ENCODE measurements at regions not wholly inside any gene's neighbourhood (a gene's known extent, or its start where the extent isn't known, plus 50 kb on each side); places are given as distances from the start of the nearest gene placed in this dataset.

DNA sequence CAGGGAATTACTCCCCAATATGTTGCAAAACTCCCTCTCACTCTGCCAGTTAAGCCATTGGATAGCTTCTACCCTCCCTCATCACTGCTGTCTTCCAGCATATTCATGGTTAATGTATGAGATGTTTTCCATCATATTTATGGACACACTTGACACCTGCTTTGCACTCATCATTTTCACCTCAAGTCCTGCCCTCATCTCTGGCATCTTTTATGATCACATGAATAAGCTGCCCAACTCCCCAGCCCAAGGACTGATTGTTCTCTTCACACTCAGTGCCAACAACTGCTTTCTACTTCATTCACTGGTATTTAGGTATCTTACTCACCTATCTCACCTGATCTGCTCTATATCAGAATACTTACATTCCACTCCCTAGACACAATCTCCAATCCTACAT lies 131.1 kb upstream of the TTC29 start:
- TF ChIP-seq, protein P1, sequence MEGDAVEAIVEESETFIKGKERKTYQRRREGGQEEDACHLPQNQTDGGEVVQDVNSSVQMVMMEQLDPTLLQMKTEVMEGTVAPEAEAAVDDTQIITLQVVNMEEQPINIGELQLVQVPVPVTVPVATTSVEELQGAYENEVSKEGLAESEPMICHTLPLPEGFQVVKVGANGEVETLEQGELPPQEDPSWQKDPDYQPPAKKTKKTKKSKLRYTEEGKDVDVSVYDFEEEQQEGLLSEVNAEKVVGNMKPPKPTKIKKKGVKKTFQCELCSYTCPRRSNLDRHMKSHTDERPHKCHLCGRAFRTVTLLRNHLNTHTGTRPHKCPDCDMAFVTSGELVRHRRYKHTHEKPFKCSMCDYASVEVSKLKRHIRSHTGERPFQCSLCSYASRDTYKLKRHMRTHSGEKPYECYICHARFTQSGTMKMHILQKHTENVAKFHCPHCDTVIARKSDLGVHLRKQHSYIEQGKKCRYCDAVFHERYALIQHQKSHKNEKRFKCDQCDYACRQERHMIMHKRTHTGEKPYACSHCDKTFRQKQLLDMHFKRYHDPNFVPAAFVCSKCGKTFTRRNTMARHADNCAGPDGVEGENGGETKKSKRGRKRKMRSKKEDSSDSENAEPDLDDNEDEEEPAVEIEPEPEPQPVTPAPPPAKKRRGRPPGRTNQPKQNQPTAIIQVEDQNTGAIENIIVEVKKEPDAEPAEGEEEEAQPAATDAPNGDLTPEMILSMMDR (conservative IDR thresholded peaks at IDR 0.05; ENCODE audit: low read depth, low read length), result no peak
- DNase-seq (ENCODE audit: low read depth), result no peak
- H3K4me3 ChIP-seq (ENCODE audit: low read depth, low read length), result no peak overlapping the region

DNA sequence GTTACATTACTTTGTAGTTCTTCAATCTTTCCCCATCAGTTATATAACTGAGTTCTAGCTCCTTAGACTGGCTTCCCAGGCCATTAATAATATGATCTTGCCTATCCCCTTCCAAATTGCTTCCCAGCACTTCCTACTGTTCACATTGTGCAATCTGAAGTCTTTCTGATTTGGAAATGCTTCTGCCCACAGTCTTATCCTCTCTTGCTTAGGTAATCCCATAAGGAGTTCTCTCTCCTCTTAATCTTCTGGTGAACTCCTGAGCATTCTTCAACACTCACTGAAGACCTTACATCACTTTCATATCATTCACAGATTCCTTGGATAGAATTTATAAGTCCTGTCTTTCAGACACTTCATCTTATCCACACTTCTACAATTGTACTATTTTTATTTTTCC lies 132.7 kb upstream of the TTC29 start:
- TF ChIP-seq, protein P1 (conservative IDR thresholded peaks at IDR 0.05; ENCODE audit: low read depth, low read length), result no peak

DNA sequence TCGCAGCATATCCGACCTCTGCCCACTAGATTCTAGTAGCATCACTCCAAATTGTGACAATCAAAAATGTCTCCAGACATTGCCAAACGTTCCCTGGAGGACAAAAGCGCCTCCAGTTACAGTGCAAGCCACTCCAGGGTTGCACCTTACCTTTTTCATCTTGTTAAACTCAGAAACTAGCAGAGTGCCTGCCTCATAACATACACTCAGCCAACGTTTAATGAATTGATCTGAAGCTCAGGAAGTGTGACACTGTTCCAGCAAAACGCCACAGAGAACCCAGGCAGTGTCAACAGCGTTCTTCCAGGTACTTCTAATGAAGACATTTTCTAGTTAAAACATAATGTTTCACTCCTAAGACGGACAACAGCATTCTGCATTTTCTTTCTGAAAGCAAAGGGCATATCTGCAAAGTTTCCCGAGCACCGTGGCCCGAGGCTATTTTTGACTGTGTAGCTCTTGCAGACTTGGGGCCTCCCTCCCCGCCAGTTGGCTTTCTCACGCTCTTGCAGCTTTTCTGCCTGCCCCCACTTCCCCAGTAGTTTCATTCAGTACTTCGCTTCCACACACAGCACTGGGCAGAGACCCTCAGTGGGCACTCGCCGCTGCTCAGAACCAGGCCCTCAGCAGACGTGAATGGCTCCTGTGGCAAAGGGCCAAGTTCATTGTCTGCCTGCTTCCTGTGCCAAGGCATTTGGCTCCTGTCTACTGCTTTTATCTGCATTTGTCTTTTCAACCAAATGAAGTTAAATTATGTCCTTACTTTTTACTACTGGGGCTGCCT lies 133.4 kb upstream of the TTC29 start:
- TF ChIP-seq, protein P1 (conservative IDR thresholded peaks at IDR 0.05; ENCODE audit: low read depth, low read length), result no peak
- H3K4me3 ChIP-seq (ENCODE audit: low read depth, low read length), result no peak overlapping the region
- DNase-seq (ENCODE audit: low read depth), result no peak

More for the DNA sequence above, 132.7 kb upstream of the TTC29 start:
- DNase-seq (ENCODE audit: low read depth), result no peak
- H3K4me3 ChIP-seq (ENCODE audit: low read depth, low read length), result no peak overlapping the region

DNA sequence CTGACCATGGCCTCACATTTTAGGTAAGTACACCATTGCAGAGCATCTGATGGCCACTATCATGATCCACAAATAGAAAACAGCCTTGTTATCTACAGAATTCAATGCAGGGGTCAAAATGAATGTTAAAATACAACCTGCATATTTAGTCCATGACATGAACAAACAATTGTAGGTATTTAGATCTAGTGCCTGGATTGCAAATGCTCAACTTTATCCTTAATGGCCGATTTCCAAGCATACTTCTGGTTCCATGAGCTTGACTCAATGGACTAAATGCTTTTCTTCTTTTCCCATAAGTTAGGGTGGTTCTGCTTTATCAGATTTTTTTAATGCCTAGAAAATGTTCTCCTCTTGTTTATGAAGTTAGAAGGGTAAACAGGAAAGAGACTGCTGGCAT lies 139.2 kb upstream of the TTC29 start:
- no peak for DNase-seq (ENCODE audit: low read depth)
- TF ChIP-seq, protein P1 (conservative IDR thresholded peaks at IDR 0.05; ENCODE audit: low read depth, low read length), result no peak

DNA sequence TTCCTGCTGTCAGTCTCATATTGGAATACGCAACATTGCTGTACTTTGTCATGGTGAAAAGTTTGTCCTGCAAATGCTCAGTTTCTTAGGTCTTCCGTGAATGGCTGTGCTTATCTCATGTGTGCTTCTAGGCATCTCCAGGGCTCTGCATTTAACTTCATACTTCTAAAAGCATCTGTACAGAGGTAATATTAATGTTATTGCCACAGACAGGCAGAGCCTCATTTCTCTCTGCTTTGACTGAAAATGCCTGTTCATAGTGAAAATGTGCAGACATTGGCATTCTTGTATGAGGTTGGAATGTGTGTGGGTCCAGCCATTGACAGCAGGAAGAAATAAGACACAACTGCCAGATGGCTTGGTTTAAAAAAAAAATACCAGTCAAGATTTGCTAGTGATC lies 140.1 kb upstream of the TTC29 start:
- no peak for DNase-seq (ENCODE audit: low read depth)
- no peak overlapping the region for H3K4me3 ChIP-seq (ENCODE audit: low read depth, low read length)
- TF ChIP-seq, protein P1 (conservative IDR thresholded peaks at IDR 0.05; ENCODE audit: low read depth, low read length), result no peak

More for the DNA sequence above, 139.2 kb upstream of the TTC29 start:
- H3K4me3 ChIP-seq (ENCODE audit: low read depth, low read length), result no peak overlapping the region

DNA sequence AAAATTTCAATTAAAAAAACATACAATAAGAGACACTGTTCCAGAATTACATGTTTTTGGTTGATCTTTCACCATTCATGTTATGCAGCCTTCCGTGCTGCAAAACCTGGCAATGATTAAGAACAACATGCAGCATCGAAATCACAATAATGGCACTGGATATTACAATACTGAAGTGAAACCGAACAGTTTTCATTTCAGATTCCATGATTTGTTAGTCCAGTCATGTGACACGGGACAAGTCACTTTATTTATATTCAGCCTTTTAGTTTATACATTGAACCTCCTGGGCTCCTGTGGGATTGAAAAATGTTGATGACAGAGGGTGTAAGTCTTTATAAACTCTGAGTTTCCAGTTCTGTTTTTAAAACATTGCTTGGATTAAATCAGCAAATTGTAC lies 142.5 kb upstream of the TTC29 start:
- DNase-seq (ENCODE audit: low read depth), result no peak
- H3K4me3 ChIP-seq (ENCODE audit: low read depth, low read length), result no peak overlapping the region
- TF ChIP-seq, protein P1 (conservative IDR thresholded peaks at IDR 0.05; ENCODE audit: low read depth, low read length), result no peak

DNA sequence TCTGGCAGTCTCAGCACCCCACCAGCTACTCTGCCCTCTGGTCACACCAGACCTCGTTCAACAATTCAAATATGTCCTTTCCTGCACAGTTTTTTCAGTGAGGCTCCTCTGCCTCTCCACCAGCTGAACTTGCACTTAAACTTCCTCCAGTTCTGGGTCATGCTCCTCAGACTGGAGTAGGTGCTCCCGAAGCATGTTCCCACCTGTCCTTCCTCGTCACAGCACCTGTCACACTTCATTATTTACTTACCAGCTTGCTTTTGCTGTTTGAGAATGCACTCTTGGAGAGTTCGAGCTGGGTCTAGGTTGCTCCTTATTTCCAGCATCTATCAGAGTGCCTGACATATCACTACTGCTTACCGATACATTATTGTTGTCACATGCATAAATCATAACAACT lies 144.8 kb upstream of the TTC29 start:
- TF ChIP-seq, protein P1 (conservative IDR thresholded peaks at IDR 0.05; ENCODE audit: low read depth, low read length), result no peak
- no peak overlapping the region for H3K4me3 ChIP-seq (ENCODE audit: low read depth, low read length)
- DNase-seq (ENCODE audit: low read depth), result no peak
